Heart left ventricle (tissue), 16 donors: ENCODE measurements at regions not wholly inside any gene's neighbourhood (a gene's known extent, or its start where the extent isn't known, plus 50 kb on each side); places are given as distances from the start of the nearest gene placed in this dataset.

ENCODE experiments used
- ATAC-seq, 4 donors: fragments of 200-7000 bp; cut with Tn5 transposase; one replicate each; pipeline ENCODE4 v1.9.1; 2020 to 2022; ENCODE audit warnings: moderate library complexity in 4 of 4, mild to moderate bottlenecking in 3 of 4, moderate number of reproducible peaks in 1 of 4
- DNase-seq, 5 donors: peaks; one replicate each; pipeline ENCODE4 v3.0.0-alpha.2; 2020
- H3K27ac ChIP-seq, 12 donors: fragments of 200-600 bp; sonication (generic) in 4 of 12; one replicate each; pipeline versions ENCODE4 v1.5.0 to v1.8.0; 2016 to 2022; ENCODE audit warnings: mild to moderate bottlenecking in 2 of 12
- H3K27me3 ChIP-seq, 9 donors: fragments of 200-600 bp; sonication (generic) in 2 of 9; one replicate each; pipeline versions ENCODE4 v1.5.1 to v1.8.0; 2016 to 2022; ENCODE audit warnings: mild to moderate bottlenecking in 3 of 9
- H3K36me3 ChIP-seq, 9 donors: fragments of 200-600 bp; sonication (generic) in 2 of 9; one replicate each; pipeline versions ENCODE4 v1.5.0 to v1.8.0; 2018 to 2022; ENCODE audit warnings: mild to moderate bottlenecking in 2 of 9
- H3K4me1 ChIP-seq, 12 donors: fragments of 200-600 bp; sonication (generic) in 4 of 12; one replicate each; pipeline versions ENCODE4 v1.5.0 to v1.8.0; 2016 to 2022; ENCODE audit warnings: mild to moderate bottlenecking in 3 of 12
- H3K4me3 ChIP-seq, 12 donors: fragments of 200-600 bp; sonication (generic) in 4 of 12; one replicate each; pipeline versions ENCODE4 v1.5.0 to v1.8.0; 2017 to 2022; ENCODE audit warnings: mild to moderate bottlenecking in 9 of 12, moderate library complexity in 4 of 12
- H3K9me3 ChIP-seq, 12 donors: fragments of 200-600 bp; sonication (generic) in 4 of 12; one replicate each; pipeline versions ENCODE4 v1.5.0 to v1.8.0; 2016 to 2022; ENCODE audit warnings: mild to moderate bottlenecking in 1 of 12
- POLR2A ChIP-seq, 2 donors: fragments of 450-650 bp; IDR thresholded peaks; one replicate each; pipeline ENCODE4 v1.6.1; 2017; ENCODE audit warnings: antibody characterized with exemption in 2 of 2, mild to moderate bottlenecking in 2 of 2, moderate library complexity in 2 of 2
- WGBS, 4 donors: extraction: QIAGEN DNeasy Blood & Tissue Kit in 2 of 4; methylation state at CpG; one replicate each; pipeline versions ENCODE4 v1.1.5 to v1.1.7; 2013 to 2018; 5-methylcytosine and 5-hydroxymethylcytosine counted together
- intact Hi-C, 10 donors: fragments of 100-400 bp; cut with DNase I; formaldehyde crosslinking; loops; one replicate each; pipeline versions ENCODE4 v1.11.1 to v1.14.2; 2022
- TF ChIP-seq, protein P1 (sequence below), 12 donors: fragments of 200-600 bp; sonication (generic) in 4 of 12; IDR thresholded peaks; one replicate each; pipeline versions ENCODE4 v1.5.0 to v1.8.0; 2018 to 2022; ENCODE audit warnings: antibody characterized with exemption in 12 of 12, mild to moderate bottlenecking in 5 of 12
- donor health status: ischemic (EF 13 %, LVEDD 7.1; RV severe dilation, severe dysfunction).
- donor health status: healthy with polysubstance abuse.
- donor health status: DM: no; HTN: yes; CAD: no.
- donor health status: DM: no; HTN: no; CAD: no.
- donor health status: ischemic (EF 25% LVEDD 6.9; RV normal size, moderate dysfunction).
- donor health status: ischemic (EF 25% LVEDD 5.7; RV mildly dilated, moderate dysfunction).
- donor health status: healthy.
- donor health status: DM: yes; HTN: yes; CAD: no.
- donor health status: ischemic (EF 35%, LVEDD 5.7; RV mildly dilated, moderate dysfunction).
- donor health status: nonischemic (EF 11% LVEDD 7.7; RV severe dilation, severe dysfunction).
- donor health status: DM: yes; HTN: yes; CAD: no.
- donor health status: PGD.
- donor health status: ischemic (EF 29% LVEDD 5.4; RV normal size, mild dysfunction).
- donor health status: nonischemic (EF 23%, LVEDD 6.1; RV moderate dilation, normal function).

GRCh38 chr15:47950447-47950846 lies 170.3 kb upstream of the SLC24A5 start:
- Histone ChIP-seq H3K4me1 (peaks cover 0 to 10% (median 0%) of the 10 kb centered on the region in 12 donors), H3K4me3 (no peak overlapping the region), H3K27me3 (no peaks in the 10 kb centered on the region), H3K27ac (no peak overlapping the region), H3K36me3 (no peaks in the 10 kb centered on the region), H3K9me3 (peaks cover 0 to 6% (median 0%) of the 10 kb centered on the region in 12 donors)
- 95 to 98% (median 96%) methylated on average over 2 of the region's 2 CpGs for WGBS, 4 donors
- DNase-seq (no peak), ATAC-seq (no peak)
- intact Hi-C loops = loop anchor here in 1 of 10 donors (2.0 kb wide), 1 partner anchor 28 kb away; no protein-coding TSS in a partner anchor
- TF ChIP-seq, protein P1, sequence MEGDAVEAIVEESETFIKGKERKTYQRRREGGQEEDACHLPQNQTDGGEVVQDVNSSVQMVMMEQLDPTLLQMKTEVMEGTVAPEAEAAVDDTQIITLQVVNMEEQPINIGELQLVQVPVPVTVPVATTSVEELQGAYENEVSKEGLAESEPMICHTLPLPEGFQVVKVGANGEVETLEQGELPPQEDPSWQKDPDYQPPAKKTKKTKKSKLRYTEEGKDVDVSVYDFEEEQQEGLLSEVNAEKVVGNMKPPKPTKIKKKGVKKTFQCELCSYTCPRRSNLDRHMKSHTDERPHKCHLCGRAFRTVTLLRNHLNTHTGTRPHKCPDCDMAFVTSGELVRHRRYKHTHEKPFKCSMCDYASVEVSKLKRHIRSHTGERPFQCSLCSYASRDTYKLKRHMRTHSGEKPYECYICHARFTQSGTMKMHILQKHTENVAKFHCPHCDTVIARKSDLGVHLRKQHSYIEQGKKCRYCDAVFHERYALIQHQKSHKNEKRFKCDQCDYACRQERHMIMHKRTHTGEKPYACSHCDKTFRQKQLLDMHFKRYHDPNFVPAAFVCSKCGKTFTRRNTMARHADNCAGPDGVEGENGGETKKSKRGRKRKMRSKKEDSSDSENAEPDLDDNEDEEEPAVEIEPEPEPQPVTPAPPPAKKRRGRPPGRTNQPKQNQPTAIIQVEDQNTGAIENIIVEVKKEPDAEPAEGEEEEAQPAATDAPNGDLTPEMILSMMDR (IDR thresholded peaks at IDR 0.05) = no peak
- no peak for TF ChIP-seq POLR2A (IDR thresholded peaks at IDR 0.05)

DNA sequence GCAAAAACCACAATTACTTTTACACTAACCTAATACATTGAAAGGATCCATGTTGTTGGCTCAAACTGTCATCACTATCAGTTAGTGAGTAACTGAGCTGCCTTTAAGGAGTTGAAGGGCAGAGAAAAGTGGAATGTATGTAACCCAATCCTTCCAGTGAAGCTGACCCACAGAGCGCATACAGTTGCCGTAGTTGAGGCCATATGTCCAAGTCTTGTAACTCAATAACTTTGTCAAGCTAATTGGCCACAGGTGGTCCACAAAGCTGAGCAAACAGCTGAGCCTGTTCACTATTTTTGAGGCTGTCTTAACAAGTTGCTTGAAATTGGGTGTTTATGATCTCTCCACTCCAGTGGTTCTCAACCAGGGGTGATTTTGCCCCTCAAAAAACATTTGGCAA lies 169.0 kb upstream of the SLC24A5 start:
- intact Hi-C loops = loop anchor here in 1 of 10 donors (2.0 kb wide), 1 partner anchor 29 kb away; no protein-coding TSS in a partner anchor
- Histone ChIP-seq H3K27ac (no peak overlapping the region), H3K4me3 (no peak overlapping the region), H3K36me3 (no peaks in the 10 kb centered on the region), H3K4me1 (no peaks in the 10 kb centered on the region), H3K27me3 (no peaks in the 10 kb centered on the region), H3K9me3 (peaks cover 0 to 6% (median 0%) of the 10 kb centered on the region in 12 donors)
- TF ChIP-seq, protein P1 (IDR thresholded peaks at IDR 0.05) = no peak
- ATAC-seq (no peak), DNase-seq (no peak)
- WGBS, 4 donors = 89 to 96% (median 94%) methylated on average over 2 of the region's 2 CpGs

GRCh38 chr15:47954196-47954595 lies 166.6 kb upstream of the SLC24A5 start:
- intact Hi-C loops = no loop called here
- Histone ChIP-seq H3K27ac (no peak overlapping the region), H3K36me3 (no peaks in the 10 kb centered on the region), H3K27me3 (no peaks in the 10 kb centered on the region), H3K4me3 (no peak overlapping the region), H3K4me1 (no peaks in the 10 kb centered on the region), H3K9me3 (peaks cover 0 to 6% (median 0%) of the 10 kb centered on the region in 12 donors)
- no peak for TF ChIP-seq POLR2A (IDR thresholded peaks at IDR 0.05)
- TF ChIP-seq, protein P1 (IDR thresholded peaks at IDR 0.05) = no peak
- DNase-seq (no peak), ATAC-seq (no peak)
- WGBS, 4 donors = 71 to 80% (median 74%) methylated on average over 3 of the region's 3 CpGs

DNA sequence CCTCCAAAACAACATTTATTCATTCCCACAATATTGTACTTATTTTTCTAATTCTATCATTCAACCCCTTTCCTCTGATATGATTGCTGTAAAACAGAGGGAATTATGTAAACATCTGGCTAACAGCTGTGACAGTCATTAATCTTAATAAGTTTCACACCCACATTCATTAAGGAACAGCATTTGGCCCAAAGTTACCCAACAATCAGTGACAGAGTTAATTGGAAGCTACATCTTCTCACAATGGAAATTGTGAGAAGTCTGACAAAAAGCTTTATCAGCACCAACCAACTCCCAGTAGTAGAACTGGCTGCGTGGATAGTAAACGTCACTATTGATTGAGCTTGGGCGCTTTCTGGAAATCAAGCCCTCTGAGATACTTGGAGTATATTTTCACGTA lies 165.8 kb upstream of the SLC24A5 start:
- peaks cover 0 to 6% (median 0%) of the 10 kb centered on the region in 12 donors for H3K9me3 ChIP-seq
- TF ChIP-seq, protein P1 (IDR thresholded peaks at IDR 0.05) = no peak
- TF ChIP-seq POLR2A (IDR thresholded peaks at IDR 0.05) = no peak
- intact Hi-C loops = no loop called here
- no peak overlapping the region for H3K4me3 ChIP-seq
- H3K4me1 ChIP-seq = no peaks in the 10 kb centered on the region
- 62 to 73% (median 69%) methylated on average over 4 of the region's 4 CpGs for WGBS, 4 donors
- DNase-seq (no peak), ATAC-seq (no peak)
- no peaks in the 10 kb centered on the region for H3K36me3 ChIP-seq
- no peak overlapping the region for H3K27ac ChIP-seq
- H3K27me3 ChIP-seq = no peaks in the 10 kb centered on the region
